Endometrium (tissue), 2 donors: ENCODE measurements at regions not wholly inside any gene's neighbourhood (a gene's known extent, or its start where the extent isn't known, plus 50 kb on each side); places are given as distances from the start of the nearest gene placed in this dataset.
"Not testable (repeated sequence)": the region's sequence is repeated elsewhere in the genome, so short reads cannot be mapped to it uniquely, and the experiment has no call there.

Experiments used
- FAIRE-seq: peaks from 2 replicates; lab custom pipeline; 2012; peaks lifted over from hg19 to GRCh38; lab: Jason Lieb, UNC
- donor health status: control.
- donor health status: control.

GRCh38 chr3:75394562-75395360 lies 269.4 kb upstream of the FRG2C start:
- FAIRE-seq = not testable (repeated sequence)

- FAIRE-seq = no peak
Measured at GRCh38 chr3:75395580-75396315, 268.4 kb upstream of the FRG2C start.

DNA sequence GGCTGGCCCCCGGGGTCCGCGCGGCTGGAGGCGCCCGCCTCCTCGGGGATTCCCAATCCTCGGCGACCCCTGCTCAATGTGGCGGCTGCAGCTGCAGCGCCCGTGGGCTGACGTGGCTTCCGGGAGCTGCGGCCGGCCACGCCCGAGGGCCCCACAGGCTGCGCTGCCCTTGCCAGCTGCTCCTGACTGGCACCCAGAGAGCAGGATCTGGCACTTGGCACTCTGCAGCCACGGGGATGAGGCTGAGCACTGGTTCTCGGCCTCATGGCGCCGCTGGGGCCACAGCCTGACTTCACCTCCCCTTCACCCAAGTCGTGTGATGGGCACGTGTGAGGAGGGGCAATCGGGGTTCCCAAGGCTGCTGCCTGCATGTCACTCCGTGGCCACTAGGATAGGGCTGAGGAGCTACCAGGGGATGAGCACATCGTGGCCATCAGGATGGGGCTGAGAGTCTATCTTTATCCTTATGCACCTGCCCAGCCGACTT lies 267.8 kb upstream of the FRG2C start:
- FAIRE-seq = no peak

GRCh38 chr3:75397486-75397885 lies 266.6 kb upstream of the FRG2C start:
- not testable (repeated sequence) for FAIRE-seq

- not testable (repeated sequence) for FAIRE-seq
Measured at GRCh38 chr3:75422101-75422945, 241.8 kb upstream of the FRG2C start.

- not testable (repeated sequence) for FAIRE-seq
Measured at GRCh38 chr3:75425379-75425778, 238.7 kb upstream of the FRG2C start.

- not testable (repeated sequence) for FAIRE-seq
Measured at GRCh38 chr3:75427486-75427885, 236.6 kb upstream of the FRG2C start.

GRCh38 chr3:75427906-75428305 lies 236.2 kb upstream of the FRG2C start:
- not testable (repeated sequence) for FAIRE-seq

- FAIRE-seq = peak; percentile 18
Measured at GRCh38 chr3:75429561-75430220, 234.4 kb upstream of the FRG2C start.

DNA sequence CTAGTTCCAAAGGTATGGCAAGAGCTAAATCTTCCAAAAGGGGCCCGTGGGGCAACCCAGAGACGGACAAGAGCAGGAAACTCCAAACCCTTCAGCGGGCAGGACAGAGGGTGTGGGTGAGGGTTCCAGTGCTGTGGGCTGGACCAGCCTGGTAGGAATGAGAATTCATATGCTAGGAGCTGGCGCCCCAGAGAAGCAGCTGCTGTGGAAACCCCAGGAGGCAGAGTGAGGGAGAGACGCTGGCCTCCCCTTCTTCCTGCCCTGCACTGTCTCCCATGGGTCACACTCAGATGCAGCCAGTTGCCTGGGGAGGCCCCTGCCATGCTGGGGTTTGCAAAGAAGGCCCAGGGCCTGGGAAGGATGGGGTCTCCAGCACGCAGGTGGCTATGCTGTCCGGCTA lies 233.7 kb upstream of the FRG2C start:
- not testable (repeated sequence) for FAIRE-seq

DNA sequence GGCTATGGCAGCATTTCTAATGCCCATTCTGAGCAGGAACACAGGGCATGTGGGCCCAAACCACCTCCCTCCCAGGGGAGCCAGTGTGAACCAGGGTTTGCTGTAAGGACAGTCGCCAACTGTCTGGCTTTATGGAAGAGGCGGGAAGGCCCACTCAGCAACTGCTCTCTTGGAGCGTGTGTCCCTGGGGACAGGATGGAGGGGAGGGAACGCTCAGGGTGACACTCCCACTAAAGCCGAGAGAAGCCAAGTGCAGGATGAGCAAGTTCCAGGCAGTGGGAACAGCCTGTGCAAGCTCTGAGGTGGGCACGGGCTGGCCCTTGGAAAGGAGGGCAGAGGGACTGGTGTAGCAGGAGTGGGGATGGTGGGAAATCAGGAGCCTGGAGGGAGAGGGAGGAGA lies 233.0 kb upstream of the FRG2C start:
- FAIRE-seq = not testable (repeated sequence)

DNA sequence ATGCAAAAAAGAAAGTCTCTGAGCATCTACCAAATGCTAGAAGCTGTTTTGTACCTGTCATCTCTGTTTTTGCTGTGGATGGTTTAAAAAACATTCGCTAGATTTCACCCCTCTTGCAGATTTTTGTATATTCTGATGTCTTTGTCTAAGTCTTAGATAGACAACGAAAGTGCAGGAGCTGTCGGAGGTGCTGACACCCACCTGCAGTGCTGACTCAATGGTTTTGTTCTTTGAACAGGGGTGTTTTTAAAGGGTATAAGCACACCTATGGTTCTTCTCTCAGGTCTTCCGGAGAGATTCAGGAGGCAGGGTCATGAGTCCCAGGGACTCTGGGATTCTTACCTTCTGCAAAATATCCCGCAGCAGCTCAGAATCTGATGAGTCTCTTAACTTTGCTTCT lies 231.7 kb upstream of the FRG2C start:
- not testable (repeated sequence) for FAIRE-seq

- FAIRE-seq = not testable (repeated sequence)
Measured at GRCh38 chr3:75432885-75433284, 231.2 kb upstream of the FRG2C start.

DNA sequence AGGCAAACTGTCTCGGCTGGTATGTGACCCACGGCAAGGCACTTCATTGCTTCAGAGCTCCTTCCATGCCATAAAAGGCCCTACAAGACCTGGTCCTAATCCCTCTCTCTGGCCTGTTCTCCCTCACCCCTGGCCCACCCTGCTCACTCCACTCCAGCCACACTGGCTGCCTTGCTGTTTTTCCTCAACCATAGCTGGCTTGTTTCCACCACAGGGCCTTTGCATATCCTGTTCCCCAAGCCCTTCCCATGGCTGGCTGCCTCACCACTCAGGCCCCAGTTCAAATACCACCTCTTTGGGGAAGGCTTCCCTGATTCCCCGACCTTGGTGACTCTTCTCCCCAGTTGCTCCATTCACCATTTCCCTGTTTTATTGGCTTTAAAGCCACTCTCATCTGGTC lies 230.8 kb upstream of the FRG2C start:
- not testable (repeated sequence) for FAIRE-seq

GRCh38 chr3:75434276-75434912 lies 229.7 kb upstream of the FRG2C start:
- not testable (repeated sequence) for FAIRE-seq

DNA sequence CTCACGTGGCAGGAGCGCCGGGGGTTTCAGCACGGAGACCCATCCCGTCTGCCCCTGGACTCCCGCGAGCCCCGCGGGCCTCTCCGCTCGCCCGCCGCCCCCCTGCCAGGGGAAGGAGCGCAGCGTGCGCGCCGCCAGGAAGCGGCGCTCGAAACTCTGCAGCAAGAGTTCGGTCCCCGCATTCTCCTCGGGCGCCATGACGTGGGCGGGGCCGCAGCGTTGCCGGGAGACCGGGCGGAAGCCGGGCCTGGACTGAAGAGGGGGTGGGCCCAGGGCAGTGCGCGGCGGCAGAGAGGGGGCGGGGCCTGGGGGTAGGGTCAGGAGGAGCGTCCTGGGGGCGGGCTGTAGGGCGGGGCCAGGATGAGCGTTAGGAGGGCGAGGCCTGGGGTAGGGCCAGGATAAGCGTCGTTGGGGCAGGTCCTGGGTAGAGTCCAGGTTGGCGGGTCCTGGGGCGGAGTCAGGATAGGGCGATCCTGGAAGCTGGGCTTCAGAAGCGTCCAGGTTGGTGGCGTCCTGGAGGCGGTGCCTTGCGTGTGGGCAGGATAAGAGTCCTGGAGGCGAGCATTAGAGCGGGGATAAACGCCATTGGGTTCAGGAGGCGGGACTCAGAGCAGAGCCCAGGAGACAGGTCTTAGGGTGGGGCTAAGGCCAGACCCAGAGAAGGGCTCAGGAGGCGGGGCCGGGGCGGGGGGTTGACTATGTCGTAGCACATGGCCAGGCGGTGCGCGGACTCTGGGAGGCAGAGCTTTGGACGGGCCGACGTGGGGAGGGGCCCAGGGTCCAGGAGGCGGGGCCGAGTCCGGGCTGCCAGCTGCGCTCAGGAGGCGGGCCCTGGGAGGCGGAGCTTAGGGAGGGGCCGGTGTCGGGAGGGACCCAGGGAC lies 229.0 kb upstream of the FRG2C start:
- FAIRE-seq = peak; percentile 92

DNA sequence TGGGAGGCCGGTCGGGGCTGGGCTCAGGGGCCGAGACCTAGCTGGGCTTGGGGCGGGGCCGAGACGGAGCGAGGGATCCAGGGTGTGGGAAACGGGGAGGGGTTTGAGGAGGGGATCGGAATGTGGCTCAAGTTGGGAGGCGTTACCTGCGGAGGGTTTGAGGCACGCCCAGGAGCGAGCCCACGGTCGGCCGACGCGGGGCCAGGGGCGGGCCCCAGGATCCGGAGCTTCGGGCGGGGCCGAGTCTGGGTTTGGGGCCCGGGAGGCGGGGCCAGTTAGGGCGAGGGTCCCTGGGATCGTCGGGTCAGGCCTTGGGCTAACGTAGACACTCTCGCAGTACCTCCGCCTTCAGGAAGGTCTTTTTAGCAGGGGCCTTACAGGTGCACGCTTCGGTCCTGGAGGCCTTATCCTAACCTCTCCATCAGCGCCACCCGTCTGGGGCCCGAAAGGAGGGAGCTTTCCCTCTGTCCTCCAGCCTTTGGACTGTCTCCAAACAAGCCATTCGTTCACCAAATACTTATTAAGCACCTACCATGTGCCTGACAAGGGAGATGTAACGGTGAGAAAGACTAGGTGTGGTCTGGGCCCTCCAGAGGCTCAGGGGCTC lies 228.2 kb upstream of the FRG2C start:
- not testable (repeated sequence) for FAIRE-seq

DNA sequence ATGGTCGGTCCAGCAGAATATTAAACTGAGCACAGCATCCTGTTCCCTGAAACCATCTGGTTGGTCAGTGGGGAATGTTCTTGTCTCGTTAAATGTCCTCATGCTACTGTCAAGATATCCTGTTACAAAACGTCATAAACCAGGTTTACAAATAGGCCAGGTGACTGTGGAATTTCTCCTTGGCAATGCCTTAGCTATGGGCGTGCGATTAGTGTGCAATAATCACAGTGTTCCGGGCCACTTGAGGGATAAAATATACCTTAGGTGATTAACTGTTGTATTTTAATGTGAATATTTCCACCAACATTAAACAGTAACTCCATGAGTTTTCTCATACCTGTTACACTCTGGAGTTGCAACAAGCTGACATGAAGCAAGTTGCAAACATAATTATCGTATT lies 223.1 kb upstream of the FRG2C start:
- not testable (repeated sequence) for FAIRE-seq

- FAIRE-seq = not testable (repeated sequence)
Measured at GRCh38 chr3:75444634-75445033, 219.5 kb upstream of the FRG2C start.

GRCh38 chr3:75445234-75445633 lies 218.9 kb upstream of the FRG2C start:
- FAIRE-seq = not testable (repeated sequence)
